ENCODE measurements at regions not wholly inside any gene's neighbourhood (a gene's known extent, or its start where the extent isn't known, plus 50 kb on each side); places are given as distances from the start of the nearest gene placed in this dataset.

DNA sequence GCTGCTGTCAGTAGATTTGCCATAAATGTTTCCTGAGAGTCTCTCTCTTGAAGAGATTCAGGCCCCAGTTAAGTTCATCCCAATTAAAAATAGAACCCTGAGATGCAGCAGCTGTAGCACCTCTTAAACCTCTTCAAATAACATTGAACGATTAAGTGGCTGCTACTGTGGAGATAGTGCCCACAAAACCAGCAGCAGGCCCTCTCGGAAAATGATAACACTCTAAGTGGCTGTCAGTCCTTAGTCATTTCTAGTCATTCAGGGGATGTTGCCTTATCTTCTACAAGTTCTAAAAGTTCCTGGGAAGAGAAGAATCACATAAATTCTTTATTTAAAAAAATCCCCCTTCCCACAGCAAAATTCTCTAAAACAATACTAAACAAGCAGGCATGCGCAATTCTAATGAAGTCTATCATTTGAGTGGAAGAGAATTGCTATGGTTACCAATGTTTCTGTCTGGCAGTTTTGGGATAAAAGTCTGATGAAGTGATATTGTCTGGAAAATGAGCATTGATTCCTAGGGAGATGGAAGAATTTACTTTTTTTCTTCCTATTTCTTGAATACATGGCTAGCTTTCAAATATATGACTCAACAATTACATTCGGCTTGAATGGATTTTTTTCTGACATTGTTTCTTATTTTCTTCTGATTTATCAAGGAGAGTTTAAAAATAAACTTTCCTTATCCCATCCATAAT is 131.9 kb downstream of the TRMT11 start:
- TF ChIP-seq ZNF785 (CRISPR knock-in tag; IDR thresholded peaks at IDR 0.05): no peak
- no peak for TF ChIP-seq HNRNPLL (IDR thresholded peaks at IDR 0.05; ENCODE audit: low read depth, low read length, poor library complexity, severe bottlenecking)
- no peak for TF ChIP-seq CHD2 (IDR thresholded peaks at IDR 0.05; ENCODE audit: low read depth, low read length)
- TF ChIP-seq CREB1 (IDR thresholded peaks at IDR 0.05): peak; percentile 58; the same call in 1 of the 2 replicates
- no peak for TF ChIP-seq CREB1 (CRISPR knock-in tag; IDR thresholded peaks at IDR 0.05)
- TF ChIP-seq, protein P1, sequence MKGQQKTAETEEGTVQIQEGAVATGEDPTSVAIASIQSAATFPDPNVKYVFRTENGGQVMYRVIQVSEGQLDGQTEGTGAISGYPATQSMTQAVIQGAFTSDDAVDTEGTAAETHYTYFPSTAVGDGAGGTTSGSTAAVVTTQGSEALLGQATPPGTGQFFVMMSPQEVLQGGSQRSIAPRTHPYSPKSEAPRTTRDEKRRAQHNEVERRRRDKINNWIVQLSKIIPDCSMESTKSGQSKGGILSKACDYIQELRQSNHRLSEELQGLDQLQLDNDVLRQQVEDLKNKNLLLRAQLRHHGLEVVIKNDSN (CRISPR knock-in tag; IDR thresholded peaks at IDR 0.05): no peak
- TF ChIP-seq TAF15 (IDR thresholded peaks at IDR 0.05; ENCODE audit: low read depth, low read length): no peak
- TF ChIP-seq SAP30 (IDR thresholded peaks at IDR 0.05; ENCODE audit: borderline replicate concordance, insufficient read depth, low read depth, low read length, poor library complexity, severe bottlenecking): no peak
- TF ChIP-seq RBM17 (IDR thresholded peaks at IDR 0.05; ENCODE audit: borderline replicate concordance, low read depth, low read length): no peak
- TF ChIP-seq JUN (IDR thresholded peaks at IDR 0.05; ENCODE audit: borderline replicate concordance, low read depth, low read length): no peak
- no peak for TF ChIP-seq JUN (CRISPR knock-in tag; IDR thresholded peaks at IDR 0.05; ENCODE audit: borderline replicate concordance)
- TF ChIP-seq HDAC2 (IDR thresholded peaks at IDR 0.05): peak; percentile 80; the same call in 1 of the 2 replicates
- TF ChIP-seq SMAD1 (IDR thresholded peaks at IDR 0.05; ENCODE audit: low read depth, low read length, partially characterized antibody): no peak
- TF ChIP-seq ZNF512 (tag; IDR thresholded peaks at IDR 0.05): no peak
